ENCODE measurements at regions not wholly inside any gene's neighbourhood (a gene's known extent, or its start where the extent isn't known, plus 50 kb on each side); places are given as distances from the start of the nearest gene placed in this dataset.

DNA sequence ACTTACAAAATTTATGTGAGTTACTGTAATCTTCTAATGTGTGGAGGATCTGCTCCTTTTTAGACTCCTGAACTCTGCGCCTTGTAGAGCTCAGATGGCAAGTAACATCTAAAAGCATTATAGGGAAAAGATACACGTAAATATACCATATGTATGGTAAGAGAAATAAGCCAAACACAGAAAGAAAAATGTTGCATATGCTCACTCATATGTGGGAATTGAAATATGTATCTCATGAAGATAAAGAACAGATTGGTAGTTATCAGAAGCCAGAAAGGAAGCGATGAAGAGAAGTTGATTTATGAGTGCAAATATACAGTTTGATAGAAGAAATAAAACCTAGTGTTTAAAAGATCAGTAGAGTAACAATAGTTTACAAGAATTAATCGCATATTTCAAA is 815.0 kb upstream of the MAN1A1 start:
- TF ChIP-seq POLR2A (IDR thresholded peaks at IDR 0.05): no peak
- TF ChIP-seq, protein P1, sequence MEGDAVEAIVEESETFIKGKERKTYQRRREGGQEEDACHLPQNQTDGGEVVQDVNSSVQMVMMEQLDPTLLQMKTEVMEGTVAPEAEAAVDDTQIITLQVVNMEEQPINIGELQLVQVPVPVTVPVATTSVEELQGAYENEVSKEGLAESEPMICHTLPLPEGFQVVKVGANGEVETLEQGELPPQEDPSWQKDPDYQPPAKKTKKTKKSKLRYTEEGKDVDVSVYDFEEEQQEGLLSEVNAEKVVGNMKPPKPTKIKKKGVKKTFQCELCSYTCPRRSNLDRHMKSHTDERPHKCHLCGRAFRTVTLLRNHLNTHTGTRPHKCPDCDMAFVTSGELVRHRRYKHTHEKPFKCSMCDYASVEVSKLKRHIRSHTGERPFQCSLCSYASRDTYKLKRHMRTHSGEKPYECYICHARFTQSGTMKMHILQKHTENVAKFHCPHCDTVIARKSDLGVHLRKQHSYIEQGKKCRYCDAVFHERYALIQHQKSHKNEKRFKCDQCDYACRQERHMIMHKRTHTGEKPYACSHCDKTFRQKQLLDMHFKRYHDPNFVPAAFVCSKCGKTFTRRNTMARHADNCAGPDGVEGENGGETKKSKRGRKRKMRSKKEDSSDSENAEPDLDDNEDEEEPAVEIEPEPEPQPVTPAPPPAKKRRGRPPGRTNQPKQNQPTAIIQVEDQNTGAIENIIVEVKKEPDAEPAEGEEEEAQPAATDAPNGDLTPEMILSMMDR (IDR thresholded peaks at IDR 0.05): no peak

All from uterus (tissue), 2 donors.